ENCODE measurements at regions not wholly inside any gene's neighbourhood (a gene's known extent, or its start where the extent isn't known, plus 50 kb on each side); places are given as distances from the start of the nearest gene placed in this dataset.

GRCh38 chr5:120765189-120765588, 301.1 kb downstream of the PRR16 start:
- no peak overlapping the region for H3K4me3 ChIP-seq (ENCODE audit: low read depth, poor library complexity, severe bottlenecking)
- TF ChIP-seq CTCF (IDR thresholded peaks at IDR 0.05) (no peak), POLR2A (IDR thresholded peaks at IDR 0.05) (no peak)
- intact Hi-C loops (cut with DNase I; ENCODE audit: low total_unique reads) = no loop called here
- DNase-seq (ENCODE audit: low spot score in 2 of 2) = no peak
- 33 to 40% methylated on average over 2 of the region's 2 CpGs for WGBS, 2 donors

- no peak for TF ChIP-seq POLR2A (IDR thresholded peaks at IDR 0.05)
- TF ChIP-seq CTCF (IDR thresholded peaks at IDR 0.05) = no peak
- DNase-seq (ENCODE audit: low spot score in 2 of 2) = no peak
- intact Hi-C loops (cut with DNase I; ENCODE audit: low total_unique reads) = no loop called here
- no peak overlapping the region for H3K4me3 ChIP-seq (ENCODE audit: low read depth, poor library complexity, severe bottlenecking)
- 43 to 44% methylated on average over 1 of the region's 1 CpG for WGBS, 2 donors
These were observed 303.2 kb downstream of the PRR16 start for GRCh38 chr5:120767178-120767820.

GRCh38 chr5:120769312-120769872, 305.3 kb downstream of the PRR16 start:
- DNase-seq (ENCODE audit: low spot score in 2 of 2) = no peak
- WGBS, 2 donors = 37 to 41% methylated on average over 2 of the region's 2 CpGs
- intact Hi-C loops (cut with DNase I; ENCODE audit: low total_unique reads) = no loop called here

GRCh38 chr5:120771202-120771601, 307.1 kb downstream of the PRR16 start:
- no peak for DNase-seq (ENCODE audit: low spot score in 2 of 2)
- TF ChIP-seq POLR2A (IDR thresholded peaks at IDR 0.05) = no peak
- TF ChIP-seq CTCF (IDR thresholded peaks at IDR 0.05) = no peak
- no peak overlapping the region for H3K4me3 ChIP-seq (ENCODE audit: low read depth, poor library complexity, severe bottlenecking)
- 75 to 79% methylated on average over 1 of the region's 1 CpG for WGBS, 2 donors
- intact Hi-C loops (cut with DNase I; ENCODE audit: low total_unique reads) = no loop called here

More at GRCh38 chr5:120769312-120769872, 305.3 kb downstream of the PRR16 start:
- no peak overlapping the region for H3K4me3 ChIP-seq (ENCODE audit: low read depth, poor library complexity, severe bottlenecking)
- TF ChIP-seq CTCF (IDR thresholded peaks at IDR 0.05) (no peak), POLR2A (IDR thresholded peaks at IDR 0.05) (no peak)

- H3K4me3 ChIP-seq (ENCODE audit: low read depth, poor library complexity, severe bottlenecking) = no peak overlapping the region
- 28 to 34% methylated on average over 7 of the region's 7 CpGs for WGBS, 2 donors
- intact Hi-C loops (cut with DNase I; ENCODE audit: low total_unique reads) = no loop called here
- TF ChIP-seq POLR2A (IDR thresholded peaks at IDR 0.05) (no peak), CTCF (IDR thresholded peaks at IDR 0.05) (no peak)
- DNase-seq (ENCODE audit: low spot score in 2 of 2) = no peak
These were observed 314.7 kb downstream of the PRR16 start for GRCh38 chr5:120778491-120779484.

All from lower leg skin (tissue), 4 donors.